Hepatocyte (in vitro differentiated cells): ENCODE measurements at regions not wholly inside any gene's neighbourhood (a gene's known extent, or its start where the extent isn't known, plus 50 kb on each side); places are given as distances from the start of the nearest gene placed in this dataset.
"Not testable (repeated sequence)": the region's sequence is repeated elsewhere in the genome, so short reads cannot be mapped to it uniquely, and the experiment has no call there.

Experiments used
- CTCF ChIP-seq: fragments of 200-600 bp; sonication (generic); IDR thresholded peaks from 2 replicates; pipeline ENCODE4 v1.5.1; 2016; ENCODE audit warnings: antibody characterized with exemption, mild to moderate bottlenecking; ENCODE audit not compliant: poor library complexity
- EZH2 ChIP-seq: fragments of 200-600 bp; sonication (generic); IDR thresholded peaks from 2 replicates; pipeline ENCODE4 v1.6.1; 2016; ENCODE audit warnings: antibody characterized with exemption, mild to moderate bottlenecking, borderline replicate concordance
- EZH2phosphoT487 ChIP-seq: fragments of 200-600 bp; sonication (generic); IDR thresholded peaks from one replicate; pipeline ENCODE4 v1.6.1; 2018; ENCODE audit warnings: antibody characterized with exemption, mild to moderate bottlenecking, low read depth, moderate library complexity; ENCODE audit not compliant: unreplicated experiment, severe bottlenecking

- TF ChIP-seq EZH2phosphoT487, CTCF, EZH2: not testable (repeated sequence)
These were observed 68.4 kb upstream of the TOP3B start for GRCh38 chr22:22051032-22051431.
